A204.1 (cell line): ENCODE measurements at regions not wholly inside any gene's neighbourhood (a gene's known extent, or its start where the extent isn't known, plus 50 kb on each side); places are given as distances from the start of the nearest gene placed in this dataset.
A peak's percentile ranks its signal among the peaks of the same experiment; 100 is the strongest.

Experiments used
- FAIRE-seq: peaks from 2 replicates; lab custom pipeline; 2012; peaks lifted over from hg19 to GRCh38; lab: Jason Lieb, UNC

DNA sequence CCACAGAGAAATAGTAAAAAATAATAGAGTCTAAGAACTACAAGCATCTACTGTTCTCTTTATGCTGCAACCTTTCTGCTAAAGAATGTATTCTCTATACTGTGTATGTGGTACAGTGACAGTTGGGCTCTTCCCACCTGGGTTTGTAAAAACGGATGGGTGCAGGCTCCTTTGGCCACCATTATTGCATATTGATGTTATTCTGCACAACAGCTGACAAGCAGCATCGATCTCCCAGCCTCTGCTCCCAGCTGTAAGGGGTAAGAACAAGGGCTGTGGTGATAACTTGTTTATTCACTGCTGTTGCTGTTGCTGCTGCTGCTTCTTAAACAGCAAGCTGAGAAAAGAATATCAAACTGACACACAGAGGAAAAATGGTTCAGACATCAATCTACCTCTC, 56.1 kb downstream of the KCNRG start:
- FAIRE-seq = no peak

GRCh38 chr13:50072676-50073075, 57.4 kb downstream of the KCNRG start:
- no peak for FAIRE-seq

DNA sequence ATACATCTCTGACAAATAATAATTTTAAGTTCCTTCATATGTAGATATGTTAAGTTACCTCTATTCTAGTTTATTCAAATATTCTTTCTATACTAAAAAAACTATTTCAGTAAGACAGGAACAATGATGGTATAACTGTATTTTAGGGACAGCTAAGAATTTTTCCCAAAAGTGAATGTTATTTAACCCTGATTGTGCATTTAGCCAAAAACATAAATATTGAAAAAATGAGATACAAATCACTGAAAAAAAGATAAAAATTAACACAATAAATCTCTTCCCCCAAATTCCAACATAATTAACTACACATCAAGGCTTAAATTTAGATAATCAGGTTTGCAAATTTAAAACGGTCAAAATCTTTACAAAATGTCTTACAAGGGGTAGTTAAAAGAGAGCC, 58.1 kb downstream of the KCNRG start:
- no peak for FAIRE-seq

DNA sequence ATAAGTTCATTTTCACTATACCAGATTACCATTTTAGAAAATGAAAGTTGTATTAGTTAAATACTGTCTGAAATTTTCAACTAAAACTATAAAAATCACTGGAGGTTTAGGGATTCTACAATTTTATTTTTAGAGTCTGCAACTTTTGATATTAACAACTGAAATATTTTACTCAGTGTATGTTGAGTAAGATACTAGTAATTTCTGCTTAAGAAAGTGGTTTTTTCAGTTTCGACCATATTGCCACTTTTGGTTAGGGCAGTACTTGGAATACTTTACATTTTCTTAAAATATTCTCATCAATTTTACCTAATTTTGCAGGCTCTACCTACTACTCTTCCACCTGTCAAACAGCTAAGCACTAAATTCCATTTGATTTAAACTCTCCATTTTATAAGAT, 59.6 kb downstream of the KCNRG start:
- peak; percentile 49 for FAIRE-seq

DNA sequence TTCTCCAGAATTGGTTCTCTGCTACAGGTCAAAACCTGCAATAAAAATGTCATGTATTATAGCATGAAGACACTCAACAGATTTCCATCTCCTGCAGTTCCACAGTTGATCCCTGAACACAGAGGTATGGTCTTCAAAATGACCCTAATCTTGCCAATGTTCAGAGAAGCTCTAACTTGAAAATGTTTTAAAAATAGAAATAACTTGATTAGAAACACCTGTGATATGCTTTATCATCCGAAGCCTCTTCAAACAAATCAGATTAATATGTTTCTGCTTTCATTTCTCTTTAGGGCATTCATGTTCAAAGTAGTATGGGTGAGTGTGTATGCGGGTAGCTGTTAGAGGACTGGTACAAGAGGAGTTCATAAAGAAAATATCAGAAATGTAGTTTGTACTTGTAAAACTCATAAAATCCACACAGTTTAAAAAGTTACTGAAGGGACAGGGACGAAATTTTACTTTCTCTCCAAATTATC, 60.4 kb downstream of the KCNRG start:
- FAIRE-seq = no peak

DNA sequence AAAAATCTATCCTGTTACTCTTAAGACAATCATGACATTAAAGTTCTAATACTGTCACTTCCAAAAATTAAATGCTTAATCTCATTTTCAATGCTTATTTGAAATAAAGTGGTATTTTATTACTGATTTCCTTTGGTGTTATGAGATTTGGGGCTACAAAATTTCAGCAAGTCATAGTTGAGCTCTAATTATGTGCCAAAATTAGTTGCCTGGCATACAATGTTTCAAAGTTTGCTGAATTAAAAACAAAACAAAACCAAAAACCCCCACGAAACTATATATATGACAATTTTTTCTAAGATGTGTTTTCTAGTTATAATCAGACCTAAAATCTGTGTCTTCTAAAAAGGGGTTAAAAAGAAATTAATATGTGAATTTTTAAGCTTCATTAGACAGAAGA, 62.2 kb downstream of the KCNRG start:
- no peak for FAIRE-seq

- no peak for FAIRE-seq
Measured at GRCh38 chr13:50078231-50078894, 63.1 kb downstream of the KCNRG start.

DNA sequence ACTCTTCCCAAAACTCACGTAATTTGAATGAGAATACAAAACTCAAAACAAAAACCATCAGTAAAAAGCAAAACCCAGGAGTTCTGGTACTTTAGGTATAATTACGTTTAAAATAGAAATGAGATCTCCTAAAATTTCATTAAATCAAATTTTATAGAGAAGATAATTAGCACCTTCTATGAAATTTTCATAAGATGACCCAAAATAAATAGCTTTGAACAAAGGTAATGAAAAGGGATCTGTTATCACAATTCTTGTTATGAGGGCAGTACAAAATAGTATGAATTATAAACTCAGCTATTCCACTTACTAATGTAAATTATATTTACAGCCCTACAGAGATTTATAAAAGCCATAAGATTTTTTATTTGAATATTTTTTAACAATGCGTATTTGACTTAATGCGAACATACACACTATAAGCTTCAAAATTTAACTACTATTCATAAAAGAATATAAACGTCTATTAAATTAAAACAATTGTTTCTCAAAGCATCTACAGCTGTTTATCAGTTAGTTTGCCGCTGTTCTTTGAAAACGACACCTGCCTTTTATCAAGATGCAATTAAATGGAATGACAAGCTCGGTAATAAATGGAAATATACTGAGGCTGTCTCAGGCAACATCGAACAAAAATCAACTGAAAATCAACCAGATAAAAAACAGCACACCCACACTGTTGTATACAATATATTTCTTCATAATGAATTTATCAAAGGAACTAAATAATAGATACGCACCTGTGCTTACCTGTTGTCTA, 63.8 kb downstream of the KCNRG start:
- peak; percentile 27 for FAIRE-seq

DNA sequence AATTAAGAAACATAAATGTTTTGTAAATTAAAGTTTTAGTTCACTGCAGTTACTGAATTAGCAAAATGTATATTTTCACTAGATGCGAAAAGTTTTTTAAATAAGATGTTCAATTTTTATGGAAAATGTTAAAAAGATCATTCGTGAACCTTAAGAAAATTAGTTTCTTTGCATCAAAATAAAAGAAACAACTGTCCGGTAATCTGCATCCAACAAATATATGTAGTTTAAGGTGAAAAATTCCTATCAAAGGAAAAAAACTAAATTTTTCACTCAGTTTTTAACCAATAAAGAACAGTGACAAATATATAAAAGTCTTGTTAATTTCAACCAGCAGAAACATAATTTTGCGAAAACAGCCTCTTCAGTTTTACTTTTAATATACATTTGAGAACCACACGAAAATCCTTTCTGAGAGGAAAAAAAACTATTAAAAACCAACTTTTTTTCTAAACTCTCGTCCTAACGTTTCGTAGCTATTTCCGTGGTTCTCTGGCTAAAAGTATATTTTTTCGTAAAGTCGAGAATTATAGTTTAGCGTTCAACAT, 64.5 kb downstream of the KCNRG start:
- FAIRE-seq = peak; percentile 23

GRCh38 chr13:50080203-50080910, 65.1 kb downstream of the KCNRG start:
- FAIRE-seq = no peak

GRCh38 chr13:50080911-50081678, 65.9 kb downstream of the KCNRG start:
- no peak for FAIRE-seq

DNA sequence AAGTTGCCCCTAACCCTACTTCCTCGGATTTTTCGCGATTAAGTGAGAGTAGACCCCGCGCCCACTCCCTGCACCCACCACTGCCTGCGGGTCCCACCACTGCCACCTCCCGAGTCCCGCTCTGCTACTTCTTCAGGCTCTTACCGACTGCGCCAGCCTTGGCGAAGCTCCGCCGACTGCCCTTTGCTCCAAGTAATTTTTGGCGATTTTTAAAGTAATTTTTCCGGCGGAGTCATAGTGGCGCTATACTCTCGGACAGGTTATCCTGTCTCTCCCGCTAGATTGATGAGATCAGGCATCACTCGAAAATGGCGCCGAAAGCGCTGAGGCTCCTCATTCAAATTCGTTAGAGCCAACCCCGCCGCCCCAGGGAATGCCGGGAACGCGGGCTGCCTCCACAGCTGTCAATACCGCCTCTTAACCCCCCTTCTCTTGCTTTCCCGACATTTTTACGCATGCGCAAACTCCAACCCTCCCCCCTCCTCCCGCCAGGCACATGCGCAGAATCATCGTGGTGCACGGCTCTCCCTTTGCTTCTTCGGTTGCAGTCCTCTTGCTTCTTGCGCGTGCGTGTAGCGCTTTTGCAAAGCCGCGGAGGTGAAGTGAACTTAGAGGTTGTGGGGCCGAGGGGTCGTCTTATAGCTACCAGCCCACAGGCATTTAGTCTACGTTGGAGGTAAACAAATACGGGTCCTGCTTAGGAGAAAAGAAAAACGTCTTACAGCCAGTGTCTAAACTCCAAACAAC, 66.6 kb downstream of the KCNRG start:
- peak; percentile 98 for FAIRE-seq

DNA sequence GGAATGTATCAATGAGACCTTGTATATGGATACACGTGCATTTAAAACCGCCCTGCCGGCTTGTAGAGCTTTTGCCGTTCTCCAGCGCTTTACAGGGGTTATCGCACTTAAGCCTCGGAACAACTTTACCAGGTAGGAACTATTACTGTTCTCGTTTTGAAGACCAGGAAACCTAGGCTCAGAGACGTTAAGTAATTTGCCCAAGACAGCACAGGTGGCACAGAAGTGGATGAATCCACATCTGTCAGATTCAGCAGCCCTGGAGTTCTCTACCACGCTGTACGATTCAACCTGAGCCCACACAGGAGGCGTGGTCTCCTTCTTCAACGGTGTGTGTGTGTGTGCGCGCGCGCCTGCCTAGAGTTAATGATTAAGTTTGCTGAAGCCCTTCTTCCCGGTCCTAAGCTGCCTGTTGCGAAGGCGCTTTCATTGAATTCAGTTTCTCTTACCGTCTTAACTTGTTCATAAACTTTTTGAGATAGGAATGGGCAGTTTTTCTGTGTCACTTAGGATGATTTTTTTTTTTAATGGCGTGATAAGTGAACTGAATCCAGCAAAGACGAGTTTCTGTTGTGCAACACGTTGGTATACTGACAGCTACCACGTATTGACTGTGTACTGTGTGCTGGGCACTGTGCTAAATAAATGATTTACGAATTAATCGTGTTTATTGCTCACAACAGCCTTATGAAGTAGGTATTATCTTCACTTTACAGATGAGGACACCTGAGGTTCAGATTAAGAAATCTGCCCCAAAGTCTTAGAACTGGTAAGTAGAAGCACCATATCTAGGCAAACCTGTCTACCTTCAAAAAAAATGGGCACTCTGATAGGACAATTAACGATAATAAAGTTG, 67.4 kb downstream of the KCNRG start:
- FAIRE-seq = peak; percentile 54

DNA sequence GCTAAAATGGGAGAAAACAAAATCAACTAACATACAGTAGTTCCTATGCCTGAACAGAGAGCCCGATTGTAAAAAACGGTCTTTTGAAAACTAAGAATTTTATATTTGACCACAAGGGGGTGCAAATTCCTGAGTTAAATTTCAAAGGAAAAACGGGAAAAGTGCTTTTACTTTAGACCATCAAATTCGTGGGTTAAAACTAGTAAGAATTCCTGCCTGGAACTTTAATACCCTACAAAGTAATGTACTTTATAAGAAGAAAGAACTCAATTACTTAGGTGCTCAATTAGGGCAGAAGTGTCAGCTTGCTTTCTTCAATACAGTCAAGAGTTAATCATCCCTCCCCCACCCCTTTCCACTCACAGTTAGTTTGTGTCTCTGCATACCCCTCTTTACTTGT, 69.8 kb downstream of the KCNRG start:
- peak; percentile 99 for FAIRE-seq

GRCh38 chr13:50089633-50090032, 74.4 kb downstream of the KCNRG start:
- peak; percentile 9 for FAIRE-seq

DNA sequence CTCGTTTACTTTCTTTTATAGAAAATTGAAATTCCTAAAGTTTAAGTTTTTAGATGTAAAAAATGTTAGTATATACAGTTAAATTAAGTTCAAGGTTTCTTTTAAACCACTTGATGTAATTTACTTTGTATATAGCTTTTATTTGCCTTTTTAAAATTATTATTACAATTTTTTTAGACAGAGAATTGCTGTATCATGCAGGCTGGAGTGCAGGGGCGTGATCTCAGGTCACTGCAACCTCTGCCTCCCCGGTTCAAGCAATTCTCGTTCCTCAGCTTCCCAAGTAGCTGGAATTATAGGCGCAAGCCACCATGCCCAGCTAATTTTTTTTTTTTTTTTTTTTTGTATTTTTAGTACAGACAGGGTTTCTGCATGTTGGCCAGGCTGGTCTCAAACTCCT, 75.0 kb downstream of the KCNRG start:
- peak; percentile 35 for FAIRE-seq

DNA sequence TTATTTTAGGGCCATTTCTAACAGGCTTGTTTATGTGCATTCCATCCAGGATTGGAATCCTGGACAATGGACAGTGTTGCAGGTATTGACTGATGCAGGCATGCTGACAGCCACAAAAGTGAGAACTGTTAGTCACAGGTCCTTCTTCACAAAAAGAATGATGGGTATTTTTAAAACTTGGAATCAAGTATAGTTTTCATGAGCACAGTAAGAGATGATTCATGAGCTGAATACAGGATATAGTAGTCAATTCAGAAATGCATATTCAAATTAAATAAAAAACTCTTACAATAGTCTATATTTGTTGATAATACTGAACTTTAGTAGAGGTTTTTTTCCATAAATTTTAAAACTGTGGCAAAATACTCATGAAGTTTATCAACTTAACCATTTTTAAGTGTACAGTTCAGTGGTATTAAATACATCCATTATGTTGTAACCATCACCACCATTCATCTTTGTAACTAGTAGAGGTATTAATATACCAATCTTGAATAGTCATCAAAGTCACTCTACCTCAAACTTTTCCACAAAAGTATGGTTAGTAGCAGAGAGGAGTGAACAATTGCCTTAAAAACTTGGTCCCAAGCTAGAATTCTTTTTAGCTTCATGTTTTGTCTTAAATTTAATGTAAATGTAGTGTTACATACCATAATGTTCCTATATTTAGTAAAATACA, 79.5 kb downstream of the KCNRG start:
- FAIRE-seq = no peak

- FAIRE-seq = no peak
Measured at GRCh38 chr13:50098693-50099092, 83.4 kb downstream of the KCNRG start.

DNA sequence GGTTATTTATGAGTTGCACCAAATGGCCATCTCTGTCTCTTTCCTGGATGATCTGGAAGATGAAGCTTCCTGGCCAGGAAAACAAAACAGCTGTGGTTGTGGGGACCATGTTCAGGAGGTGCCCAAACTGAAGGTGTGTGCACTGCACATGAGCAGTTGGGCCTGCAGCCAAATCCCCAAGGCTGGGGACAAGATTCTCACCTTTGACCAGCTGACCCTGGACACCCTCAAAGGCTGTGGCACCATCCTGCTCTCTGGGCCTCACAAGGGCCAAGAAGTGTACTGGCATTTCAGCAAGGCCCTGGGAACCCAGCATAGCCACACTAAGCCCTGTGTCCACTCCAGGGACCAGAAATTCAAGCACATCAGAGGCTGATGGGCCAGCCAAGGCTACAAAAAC, 84.2 kb downstream of the KCNRG start:
- FAIRE-seq = no peak

- FAIRE-seq = no peak
Measured at GRCh38 chr13:50101590-50101989, 86.3 kb downstream of the KCNRG start.
